Mesendoderm (in vitro differentiated cells): ENCODE measurements at regions not wholly inside any gene's neighbourhood (a gene's known extent, or its start where the extent isn't known, plus 50 kb on each side); places are given as distances from the start of the nearest gene placed in this dataset.
"Not testable (repeated sequence)": the region's sequence is repeated elsewhere in the genome, so short reads cannot be mapped to it uniquely, and the experiment has no call there.

Experiments
- DNase-seq: peaks from one replicate; pipeline ENCODE4 v3.0.0; 2013
- H2AK5ac ChIP-seq: 2 replicates; pipeline ENCODE4 v1.6.1; 2013; ENCODE audit warnings: low read length, inconsistent platforms
- H2BK120ac ChIP-seq: 2 replicates; pipeline ENCODE4 v1.6.1; 2013; ENCODE audit warnings: low read depth, mild to moderate bottlenecking, low read length, moderate library complexity, mixed read lengths
- H2BK15ac ChIP-seq: replicated peaks from 2 replicates; pipeline ENCODE4 v1.6.1; 2013; ENCODE audit warnings: low read depth, mild to moderate bottlenecking, moderate library complexity
- H2BK5ac ChIP-seq: 2 replicates; pipeline ENCODE4 v1.6.1; 2013; ENCODE audit warnings: low read length, inconsistent platforms
- H3K18ac ChIP-seq: 2 replicates; pipeline ENCODE4 v1.6.1; 2013; ENCODE audit warnings: mild to moderate bottlenecking, low read length, mixed read lengths
- H3K23ac ChIP-seq: one replicate; pipeline ENCODE4 v1.6.1; 2013; ENCODE audit warnings: low read length
- H3K27ac ChIP-seq: 2 replicates; pipeline ENCODE4 v1.5.1; 2013; ENCODE audit warnings: low read depth, mild to moderate bottlenecking, inconsistent platforms, low read length, moderate library complexity
- H3K27me3 ChIP-seq: 2 replicates; pipeline ENCODE4 v1.6.1; 2013; ENCODE audit warnings: low read length, control low read depth, mild to moderate bottlenecking, inconsistent platforms; ENCODE audit not compliant: insufficient read depth, poor library complexity
- H3K36me3 ChIP-seq: 2 replicates; pipeline ENCODE4 v1.6.1; 2013; ENCODE audit warnings: low read length, inconsistent platforms; ENCODE audit not compliant: control insufficient read depth, insufficient read depth
- H3K4ac ChIP-seq: one replicate; pipeline ENCODE4 v1.6.1; 2013; ENCODE audit warnings: low read depth, mild to moderate bottlenecking, low read length, moderate library complexity
- H3K4me1 ChIP-seq: 2 replicates; pipeline ENCODE4 v1.6.1; 2013; ENCODE audit warnings: low read depth, low read length, inconsistent platforms; ENCODE audit not compliant: control insufficient read depth
- H3K4me2 ChIP-seq: 2 replicates; pipeline ENCODE4 v1.6.1; 2013; ENCODE audit warnings: low read length
- H3K4me3 ChIP-seq: 2 replicates; pipeline ENCODE4 v1.5.1; 2013; ENCODE audit warnings: mild to moderate bottlenecking, low read length
- H3K56ac ChIP-seq: one replicate; pipeline ENCODE4 v1.6.1; 2013; ENCODE audit warnings: low read length
- H3K79me1 ChIP-seq: 2 replicates; pipeline ENCODE4 v1.6.1; 2013; ENCODE audit warnings: low read length, inconsistent platforms
- H3K79me2 ChIP-seq: 2 replicates; pipeline ENCODE4 v1.6.1; 2013; ENCODE audit warnings: mild to moderate bottlenecking, low read length; ENCODE audit not compliant: control insufficient read depth, insufficient read depth
- H3K9ac ChIP-seq: 2 replicates; pipeline ENCODE4 v1.6.1; 2013; ENCODE audit warnings: low read length, inconsistent platforms
- H4K5ac ChIP-seq: one replicate; pipeline ENCODE4 v1.6.1; 2013; ENCODE audit warnings: low read length
- H4K8ac ChIP-seq: one replicate; pipeline ENCODE4 v1.6.1; 2013; ENCODE audit warnings: low read depth, mild to moderate bottlenecking, control low read depth, low read length, moderate library complexity
- WGBS: extraction: QIAGEN DNeasy Blood & Tissue Kit; methylation state at CpG from one replicate; pipeline ENCODE4 v1.1.7; 2013; ENCODE audit warnings: low lambda C conversion rate, missing lambda C conversion rate; ENCODE audit not compliant: insufficient coverage; ENCODE audit errors: extremely low coverage; 5-methylcytosine and 5-hydroxymethylcytosine counted together

DNA sequence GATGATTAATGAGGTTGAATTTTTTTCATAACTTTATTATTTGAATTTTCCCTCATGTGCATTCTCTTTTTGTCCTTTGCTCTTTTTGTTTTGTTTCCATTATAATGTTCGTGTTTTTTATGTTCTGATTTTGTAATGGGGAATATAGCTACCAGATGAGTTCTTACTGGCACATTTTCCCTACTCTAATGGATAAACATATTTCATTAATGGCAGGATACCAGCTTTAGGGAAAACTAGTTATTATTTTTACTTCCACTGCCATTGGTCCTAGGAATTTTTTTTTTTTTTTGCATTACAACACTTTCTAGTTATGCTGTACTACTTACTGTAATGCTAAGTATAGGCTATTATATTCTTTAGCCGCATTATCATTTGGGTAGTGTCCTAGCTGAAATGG lies 286.3 kb downstream of the SPRY1 start:
- no CpG with 5 or more reads among the region's 2 CpGs for WGBS
- no peaks in the 10 kb centered on the region for H3K27me3 ChIP-seq
- H4K5ac ChIP-seq: no peak overlapping the region
- H3K4ac ChIP-seq: no peak overlapping the region
- no peaks in the 10 kb centered on the region for H3K79me2 ChIP-seq
- H3K27ac ChIP-seq: no peak overlapping the region
- H3K9ac ChIP-seq: no peak overlapping the region
- no peak overlapping the region for H2BK120ac ChIP-seq
- H3K79me1 ChIP-seq: no peaks in the 10 kb centered on the region
- H2AK5ac ChIP-seq: no peak overlapping the region
- H3K56ac ChIP-seq: no peak overlapping the region
- H2BK5ac ChIP-seq: no peak overlapping the region
- H3K4me1 ChIP-seq: no peaks in the 10 kb centered on the region
- no peak overlapping the region for H2BK15ac ChIP-seq
- H3K23ac ChIP-seq: no peak overlapping the region
- no peak overlapping the region for H3K18ac ChIP-seq
- H4K8ac ChIP-seq: no peak overlapping the region
- DNase-seq: no peak
- H3K4me2 ChIP-seq: no peak overlapping the region
- no peak overlapping the region for H3K4me3 ChIP-seq
- H3K36me3 ChIP-seq: no peaks in the 10 kb centered on the region

DNA sequence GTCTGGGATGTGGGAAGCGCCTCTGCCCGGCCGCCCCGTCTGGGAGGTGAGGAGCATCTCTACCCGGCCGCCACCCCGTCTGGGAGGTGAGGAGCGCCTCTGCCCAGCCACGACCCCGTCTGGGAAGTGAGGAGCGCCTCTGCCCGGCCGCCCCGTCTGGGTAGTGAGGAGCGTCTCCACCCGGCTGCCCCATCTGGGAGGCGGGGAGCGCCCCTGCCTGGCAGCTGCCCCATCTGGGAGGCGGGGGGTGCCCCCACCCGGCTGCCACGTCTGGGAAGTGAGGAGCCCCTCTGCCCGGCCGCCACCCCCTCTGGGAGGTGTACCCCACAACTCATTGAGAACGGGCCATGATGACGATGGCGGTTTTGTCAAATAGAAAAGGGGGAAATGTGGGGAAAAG lies 288.3 kb downstream of the SPRY1 start:
- not testable (repeated sequence) for H3K79me1 ChIP-seq, H4K5ac ChIP-seq, H3K27ac ChIP-seq, H3K4ac ChIP-seq, H3K36me3 ChIP-seq, H2BK15ac ChIP-seq, H3K56ac ChIP-seq, H3K9ac ChIP-seq, H4K8ac ChIP-seq, H3K4me3 ChIP-seq, H2BK5ac ChIP-seq, DNase-seq, H3K79me2 ChIP-seq, H3K4me2 ChIP-seq, H3K4me1 ChIP-seq, H3K23ac ChIP-seq, H2BK120ac ChIP-seq, H3K27me3 ChIP-seq, H3K18ac ChIP-seq, H2AK5ac ChIP-seq
- no CpG with 5 or more reads among the region's 26 CpGs for WGBS

DNA sequence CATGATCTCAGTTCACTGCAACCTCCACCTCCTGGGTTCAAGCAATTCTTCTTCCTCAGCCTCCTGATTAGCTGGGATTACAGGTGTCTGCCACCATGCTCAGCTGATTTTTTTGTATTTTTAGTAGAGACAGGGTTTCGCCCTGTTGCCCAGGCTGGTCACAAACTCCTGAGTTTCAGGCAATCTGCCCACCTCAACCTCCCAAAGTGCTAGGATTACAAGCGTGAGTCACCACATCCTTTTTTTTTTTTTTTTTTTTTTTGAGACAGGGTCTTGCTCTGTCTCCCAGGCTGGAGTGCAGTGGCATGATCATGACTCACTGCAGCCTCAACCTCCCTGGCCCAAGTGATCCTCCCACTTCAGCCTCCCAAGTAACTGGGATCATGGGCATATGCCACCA lies 298.9 kb downstream of the SPRY1 start:
- H2BK5ac ChIP-seq, H3K36me3 ChIP-seq, H3K56ac ChIP-seq, H3K4me1 ChIP-seq, H3K27ac ChIP-seq, H3K4ac ChIP-seq, H2AK5ac ChIP-seq, H4K8ac ChIP-seq, H2BK15ac ChIP-seq, H3K23ac ChIP-seq, H4K5ac ChIP-seq, H3K9ac ChIP-seq, H3K79me2 ChIP-seq, H3K79me1 ChIP-seq, H3K4me3 ChIP-seq, H3K18ac ChIP-seq, DNase-seq, H3K4me2 ChIP-seq, H3K27me3 ChIP-seq, H2BK120ac ChIP-seq: not testable (repeated sequence)
- WGBS: no CpG with 5 or more reads among the region's 2 CpGs

DNA sequence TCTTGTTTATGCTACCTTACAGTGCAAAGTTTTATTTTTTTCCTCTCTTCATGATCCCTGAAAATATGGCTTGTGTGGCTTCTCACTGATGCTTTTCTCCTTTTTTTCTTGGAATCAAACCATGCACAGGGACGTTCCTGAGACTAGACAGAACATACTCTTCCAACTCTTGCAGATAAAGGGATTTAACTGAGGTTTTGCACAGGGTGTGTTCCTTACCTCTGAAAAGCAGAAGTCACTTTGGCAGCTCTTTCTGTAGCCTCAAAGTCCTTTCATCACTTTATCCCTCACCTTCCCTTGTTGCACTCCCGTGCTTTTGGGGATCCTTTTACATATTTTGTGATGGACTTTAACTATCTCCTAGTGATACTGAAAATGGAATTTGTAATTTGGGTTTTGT lies 300.1 kb downstream of the SPRY1 start:
- H4K5ac ChIP-seq: no peak overlapping the region
- H3K4me3 ChIP-seq: no peak overlapping the region
- no peak overlapping the region for H3K4ac ChIP-seq
- no peak overlapping the region for H3K23ac ChIP-seq
- no peak overlapping the region for H4K8ac ChIP-seq
- no peaks in the 10 kb centered on the region for H3K79me2 ChIP-seq
- H3K56ac ChIP-seq: no peak overlapping the region
- H3K4me2 ChIP-seq: no peak overlapping the region
- no peak overlapping the region for H2BK120ac ChIP-seq
- no peaks in the 10 kb centered on the region for H3K79me1 ChIP-seq
- H2AK5ac ChIP-seq: no peak overlapping the region
- H3K36me3 ChIP-seq: no peaks in the 10 kb centered on the region
- no peak overlapping the region for H3K9ac ChIP-seq
- H3K27me3 ChIP-seq: no peaks in the 10 kb centered on the region
- H2BK15ac ChIP-seq: no peak overlapping the region
- peaks cover 2% of the 10 kb centered on the region for H3K4me1 ChIP-seq
- H3K27ac ChIP-seq: no peak overlapping the region
- WGBS: no CpG with 5 or more reads among the region's 2 CpGs
- no peak overlapping the region for H2BK5ac ChIP-seq
- no peak for DNase-seq
- no peak overlapping the region for H3K18ac ChIP-seq

DNA sequence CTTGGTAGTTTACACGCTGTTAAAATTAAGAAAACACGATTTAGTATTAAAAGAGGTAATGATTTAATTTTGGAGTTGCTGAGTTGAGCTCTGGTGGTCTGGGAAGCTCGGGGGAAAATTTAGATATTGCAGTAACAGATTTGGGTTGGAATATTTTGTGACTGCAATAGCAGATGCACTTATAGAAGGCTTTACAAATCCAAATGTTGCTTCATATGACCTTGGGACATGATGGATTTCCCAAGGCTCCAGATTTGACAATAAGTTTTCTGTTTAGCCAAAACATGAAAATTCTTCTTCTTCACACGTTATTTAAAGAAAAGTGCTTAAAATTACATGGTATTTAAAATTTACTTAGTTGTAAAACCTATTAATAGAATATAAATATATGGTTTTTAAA lies 302.0 kb downstream of the SPRY1 start:
- Histone ChIP-seq H2BK15ac (no peak overlapping the region), H3K4ac (no peak overlapping the region), H3K23ac (no peak overlapping the region), H3K9ac (no peak overlapping the region), H2AK5ac (no peak overlapping the region), H4K8ac (no peak overlapping the region), H4K5ac (no peak overlapping the region), H3K27ac (no peak overlapping the region), H2BK120ac (no peak overlapping the region), H3K79me1 (no peaks in the 10 kb centered on the region), H3K4me3 (no peak overlapping the region), H3K4me2 (no peak overlapping the region), H3K4me1 (peaks cover 2% of the 10 kb centered on the region), H3K36me3 (no peaks in the 10 kb centered on the region), H2BK5ac (no peak overlapping the region), H3K56ac (no peak overlapping the region), H3K79me2 (no peaks in the 10 kb centered on the region), H3K18ac (no peak overlapping the region), H3K27me3 (no peaks in the 10 kb centered on the region)
- DNase-seq: no peak
- WGBS: 100% methylated on average over 3 of the region's 4 CpGs

DNA sequence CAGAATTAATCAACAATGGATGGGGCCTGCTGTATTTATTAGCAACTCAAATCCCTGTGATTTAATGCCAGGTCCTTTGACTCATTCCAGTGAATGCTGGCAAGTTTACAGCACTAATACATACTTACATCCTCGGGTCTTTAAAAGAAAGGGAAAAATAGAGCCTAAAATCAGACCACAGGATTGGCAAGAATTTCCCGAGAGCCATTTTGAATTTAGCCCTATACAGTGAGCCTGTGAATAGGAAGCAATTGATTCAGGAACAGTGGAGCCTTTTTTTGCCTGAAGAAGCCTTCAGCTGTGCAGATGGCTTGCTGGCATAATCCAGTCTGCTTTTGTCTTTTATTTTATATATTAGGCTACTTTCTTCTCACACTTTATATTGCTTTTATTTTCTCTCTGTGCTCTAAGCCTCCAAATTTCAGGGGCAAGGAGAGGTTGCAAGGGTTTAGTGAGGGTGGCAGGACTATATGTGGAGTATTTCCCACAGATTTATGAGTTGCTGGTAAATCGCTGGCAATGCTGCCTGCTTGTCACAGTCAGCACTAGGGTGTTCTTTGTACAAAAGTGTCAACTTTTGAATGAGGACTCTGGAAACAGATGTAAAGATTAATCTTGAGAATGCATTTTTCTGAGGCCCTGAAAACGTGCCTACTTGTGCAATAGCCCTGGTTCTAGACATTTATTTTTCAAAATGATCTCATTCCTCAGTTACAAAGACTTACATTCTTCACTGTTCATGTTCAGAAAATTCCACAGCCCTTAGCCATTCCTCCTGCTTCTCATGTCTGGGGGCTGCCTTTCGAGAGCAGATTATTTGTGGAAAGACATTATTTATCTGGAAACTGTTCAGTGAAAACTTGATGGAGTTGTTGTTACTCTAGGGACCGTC lies 303.5 kb downstream of the SPRY1 start:
- Histone ChIP-seq H2BK120ac (no peak overlapping the region), H3K18ac (peak overlapping the region; percentile 23), H3K56ac (no peak overlapping the region), H2AK5ac (no peak overlapping the region), H3K9ac (no peak overlapping the region), H3K4me3 (no peak overlapping the region), H3K4ac (no peak overlapping the region), H2BK5ac (no peak overlapping the region), H3K23ac (no peak overlapping the region), H2BK15ac (no peak overlapping the region), H3K27me3 (no peaks in the 10 kb centered on the region), H3K4me1 (no peaks in the 10 kb centered on the region), H3K79me1 (no peaks in the 10 kb centered on the region), H3K4me2 (no peak overlapping the region), H3K27ac (no peak overlapping the region), H3K79me2 (no peaks in the 10 kb centered on the region), H4K5ac (no peak overlapping the region), H4K8ac (no peak overlapping the region), H3K36me3 (no peaks in the 10 kb centered on the region)
- no CpG with 5 or more reads among the region's 6 CpGs for WGBS
- no peak for DNase-seq
